22Rv1 (cell line): ENCODE measurements at regions not wholly inside any gene's neighbourhood (a gene's known extent, or its start where the extent isn't known, plus 50 kb on each side); places are given as distances from the start of the nearest gene placed in this dataset.

ENCODE experiments used
- H3K27ac ChIP-seq: fragments of 450-650 bp; 2 replicates; pipeline ENCODE4 v1.5.1; 2017
- CTCF ChIP-seq: fragments of 450-650 bp; IDR thresholded peaks from 2 replicates; pipeline ENCODE4 v1.5.1; 2017; ENCODE audit warnings: mild to moderate bottlenecking
- ZFX ChIP-seq: fragments of 450-650 bp; IDR thresholded peaks from 2 replicates; pipeline ENCODE4 v1.6.1; 2017; ENCODE audit warnings: antibody characterized with exemption, borderline replicate concordance

GRCh38 chr7:124261710-124262109, 228.8 kb upstream of the TMEM229A start:
- TF ChIP-seq CTCF (no peak), ZFX (no peak)
- H3K27ac ChIP-seq = no peak overlapping the region

- TF ChIP-seq CTCF (no peak), ZFX (no peak)
Measured at GRCh38 chr7:124257638-124258308, 224.9 kb upstream of the TMEM229A start.

GRCh38 chr7:124255041-124255655, 222.3 kb upstream of the TMEM229A start:
- TF ChIP-seq CTCF (no peak), ZFX (no peak)
- H3K27ac ChIP-seq = no peak overlapping the region

More at GRCh38 chr7:124257638-124258308, 224.9 kb upstream of the TMEM229A start:
- H3K27ac ChIP-seq = no peak overlapping the region

GRCh38 chr7:124254396-124254795, 221.5 kb upstream of the TMEM229A start:
- no peak for TF ChIP-seq ZFX
- no peak for TF ChIP-seq CTCF
- H3K27ac ChIP-seq = no peak overlapping the region

- H3K27ac ChIP-seq = no peak overlapping the region
- TF ChIP-seq ZFX (no peak), CTCF (no peak)
Measured at GRCh38 chr7:124251636-124252035, 218.8 kb upstream of the TMEM229A start.

GRCh38 chr7:124250297-124251034, 217.6 kb upstream of the TMEM229A start:
- H3K27ac ChIP-seq = no peak overlapping the region
- no peak for TF ChIP-seq CTCF
- TF ChIP-seq ZFX = no peak

GRCh38 chr7:124247691-124248090, 214.8 kb upstream of the TMEM229A start:
- no peak overlapping the region for H3K27ac ChIP-seq
- no peak for TF ChIP-seq CTCF
